IMR-90 (cell line): ENCODE measurements at regions not wholly inside any gene's neighbourhood (a gene's known extent, or its start where the extent isn't known, plus 50 kb on each side); places are given as distances from the start of the nearest gene placed in this dataset.
A peak's percentile ranks its signal among the peaks of the same experiment; 100 is the strongest.

ENCODE experiments used
- ATAC-seq: fragments of 200-7000 bp; cut with Tn5 transposase; 2 replicates; pipeline ENCODE4 v1.9.1; 2020; ENCODE audit warnings: low read depth, mild to moderate bottlenecking, moderate library complexity
- BruUV-seq: library from RNA; stranded (reverse); fragments of 400-500 nt; replicated peaks from 2 replicates; lab custom pipeline; 2021; lab: Mats Ljungman, UMichigan
- CTCF ChIA-PET: fragments of 300-600 bp; formaldehyde crosslinking; extraction: SDS; loops from one replicate; lab custom pipeline; 2021; ENCODE audit warnings: antibody characterized with exemption; lab: Yijun Ruan, JAX
- POLR2A ChIA-PET: fragments of 300-600 bp; sonication (Branson Sonifier 250); formaldehyde crosslinking; loops from one replicate; lab custom pipeline; 2022; ENCODE audit warnings: antibody characterized with exemption; ENCODE audit not compliant: unreplicated experiment; lab: Charles Lee
- DNase-seq: peaks from one replicate; pipeline ENCODE4 v3.0.0; 2013
- H2AFZ ChIP-seq: replicated peaks from 2 replicates; pipeline ENCODE3; 2013; ENCODE audit warnings: low read length, mild to moderate bottlenecking; ENCODE audit not compliant: poor library complexity
- H2AK5ac ChIP-seq: 2 replicates; pipeline ENCODE4 v1.6.1; 2013; ENCODE audit warnings: low read depth, low read length, inconsistent platforms
- H2AK9ac ChIP-seq: replicated peaks from 2 replicates; pipeline ENCODE3; 2013; ENCODE audit warnings: mild to moderate bottlenecking, low read depth, low read length, moderate library complexity; ENCODE audit not compliant: poor library complexity
- H2BK120ac ChIP-seq: 2 replicates; pipeline ENCODE4 v1.6.1; 2013; ENCODE audit warnings: low read depth, low read length, inconsistent platforms
- H2BK15ac ChIP-seq: 3 replicates; pipeline ENCODE4 v1.6.1; 2013; ENCODE audit warnings: low read depth, low read length, inconsistent platforms
- H2BK20ac ChIP-seq: 2 replicates; pipeline ENCODE4 v1.6.1; 2013; ENCODE audit warnings: low read depth, mild to moderate bottlenecking, inconsistent platforms, low read length, moderate library complexity
- H2BK5ac ChIP-seq: 2 replicates; pipeline ENCODE4 v1.6.1; 2013; ENCODE audit warnings: mild to moderate bottlenecking, low read depth, low read length, inconsistent platforms; ENCODE audit not compliant: poor library complexity, severe bottlenecking
- H3K14ac ChIP-seq: replicated peaks from 2 replicates; pipeline ENCODE4 v1.6.1; 2013; ENCODE audit warnings: low read depth, low read length, inconsistent platforms
- H3K18ac ChIP-seq: 2 replicates; pipeline ENCODE4 v1.6.1; 2013; ENCODE audit warnings: low read depth, low read length, control low read depth
- H3K23ac ChIP-seq: 2 replicates; pipeline ENCODE4 v1.6.1; 2013; ENCODE audit warnings: low read depth, low read length, inconsistent platforms
- H3K27ac ChIP-seq: 2 replicates; pipeline ENCODE4 v1.5.1; 2013; ENCODE audit warnings: mild to moderate bottlenecking, control low read depth, low read length; ENCODE audit not compliant: insufficient read depth
- H3K27me3 ChIP-seq: 2 replicates; pipeline ENCODE4 v1.6.1; 2013; ENCODE audit warnings: low read length; ENCODE audit not compliant: control insufficient read depth, insufficient read depth
- H3K36me3 ChIP-seq: 2 replicates; pipeline ENCODE4 v1.6.1; 2013; ENCODE audit warnings: low read length, mixed read lengths; ENCODE audit not compliant: control insufficient read depth, insufficient read depth
- H3K4ac ChIP-seq: 2 replicates; pipeline ENCODE4 v1.6.1; 2013; ENCODE audit warnings: low read depth, low read length, inconsistent platforms
- H3K4me1 ChIP-seq: 2 replicates; pipeline ENCODE4 v1.6.1; 2013; ENCODE audit warnings: low read length, mixed read lengths; ENCODE audit not compliant: control insufficient read depth, insufficient read depth
- H3K4me2 ChIP-seq: 2 replicates; pipeline ENCODE4 v1.6.1; 2013; ENCODE audit warnings: low read depth, mild to moderate bottlenecking, control low read depth, low read length, moderate library complexity
- H3K4me3 ChIP-seq: 2 replicates; pipeline ENCODE4 v1.5.1; 2013; ENCODE audit warnings: low read depth, mild to moderate bottlenecking, control low read depth, low read length, moderate library complexity; ENCODE audit not compliant: insufficient read depth
- H3K56ac ChIP-seq: 2 replicates; pipeline ENCODE4 v1.6.1; 2013; ENCODE audit warnings: low read length, inconsistent platforms; ENCODE audit not compliant: insufficient read depth; ENCODE audit errors: extremely low read depth
- H3K79me1 ChIP-seq, 2 experiments: 2 replicates each; pipeline ENCODE4 v1.6.1; 2013; ENCODE audit warnings: low read length in 2 of 2, inconsistent platforms in 1 of 2, low read depth in 1 of 2
- H3K9ac ChIP-seq: 2 replicates; pipeline ENCODE4 v1.6.1; 2013; ENCODE audit warnings: low read depth, low read length, control low read depth
- H3K9me1 ChIP-seq: 2 replicates; pipeline ENCODE4 v1.6.1; 2013; ENCODE audit warnings: low read length, inconsistent platforms; ENCODE audit not compliant: insufficient read depth
- H3K9me3 ChIP-seq: 2 replicates; pipeline ENCODE4 v1.6.1; 2013; ENCODE audit warnings: low read length; ENCODE audit not compliant: control insufficient read depth, insufficient read depth
- H4K20me1 ChIP-seq: 2 replicates; pipeline ENCODE4 v1.6.1; 2013; ENCODE audit warnings: low read length, inconsistent platforms; ENCODE audit not compliant: insufficient read depth
- H4K5ac ChIP-seq: 2 replicates; pipeline ENCODE4 v1.6.1; 2013; ENCODE audit warnings: mild to moderate bottlenecking, low read depth, low read length, control low read depth
- H4K8ac ChIP-seq, 2 experiments: 2 replicates each; pipeline ENCODE4 v1.6.1; 2013; ENCODE audit warnings: low read depth in 2 of 2, low read length in 2 of 2, control low read depth in 1 of 2, inconsistent platforms in 1 of 2
- H4K91ac ChIP-seq: 2 replicates; pipeline ENCODE4 v1.6.1; 2013; ENCODE audit warnings: low read depth, low read length, inconsistent platforms; ENCODE audit not compliant: insufficient read depth
- BHLHE40 ChIP-seq: fragments of 150-350 bp; IDR thresholded peaks from 2 replicates; pipeline ENCODE4 v1.6.1; 2016; ENCODE audit warnings: mild to moderate bottlenecking, low read depth, low read length
- CEBPB ChIP-seq: IDR thresholded peaks from 2 replicates; pipeline ENCODE4 v1.6.1; 2012; ENCODE audit warnings: low read depth, low read length, improper control_type of control experiment
- CHD1 ChIP-seq: IDR thresholded peaks from 2 replicates; pipeline ENCODE4 v1.6.1; 2012; ENCODE audit warnings: low read depth, low read length, improper control_type of control experiment
- CTCF ChIP-seq: conservative IDR thresholded peaks from 2 replicates; pipeline ENCODE4 v1.5.1; 2012; ENCODE audit warnings: mild to moderate bottlenecking, low read depth, low read length, improper control_type of control experiment
- ELK1 ChIP-seq: fragments of 150-350 bp; IDR thresholded peaks from 2 replicates; pipeline ENCODE4 v1.6.1; 2016; ENCODE audit warnings: low read depth, mild to moderate bottlenecking, low read length, moderate library complexity, borderline replicate concordance
- FOS ChIP-seq: fragments of 150-350 bp; IDR thresholded peaks from 2 replicates; pipeline ENCODE4 v1.6.1; 2016; ENCODE audit warnings: low read depth, low read length
- MAFK ChIP-seq: IDR thresholded peaks from 2 replicates; pipeline ENCODE4 v1.6.1; 2012; ENCODE audit warnings: low read depth, low read length, improper control_type of control experiment
- MAZ ChIP-seq: IDR thresholded peaks from 2 replicates; pipeline ENCODE4 v1.6.1; 2012; ENCODE audit warnings: low read depth, mild to moderate bottlenecking, low read length, improper control_type of control experiment, moderate library complexity, borderline replicate concordance
- MXI1 ChIP-seq: IDR thresholded peaks from 2 replicates; pipeline ENCODE4 v1.6.1; 2012; ENCODE audit warnings: low read depth, mild to moderate bottlenecking, low read length, moderate library complexity, borderline replicate concordance
- NFE2L2 ChIP-seq: fragments of 150-350 bp; IDR thresholded peaks from 2 replicates; pipeline ENCODE4 v1.6.1; 2016; ENCODE audit warnings: low read depth, mild to moderate bottlenecking, low read length
- POLR2A ChIP-seq: IDR thresholded peaks from 2 replicates; pipeline ENCODE4 v1.6.1; 2012; ENCODE audit warnings: mild to moderate bottlenecking, low read depth, low read length
- RAD21 ChIP-seq: IDR thresholded peaks from 2 replicates; pipeline ENCODE4 v1.6.1; 2012; ENCODE audit warnings: low read length, improper control_type of control experiment
- RCOR1 ChIP-seq: IDR thresholded peaks from 2 replicates; pipeline ENCODE4 v1.6.1; 2012; ENCODE audit warnings: mild to moderate bottlenecking, low read length, improper control_type of control experiment; ENCODE audit not compliant: insufficient replicate concordance
- RFX5 ChIP-seq: IDR thresholded peaks from 2 replicates; pipeline ENCODE4 v1.8.0; 2012; ENCODE audit warnings: low read depth, mild to moderate bottlenecking, low read length, moderate library complexity
- SMC3 ChIP-seq: fragments of 150-350 bp; IDR thresholded peaks from 2 replicates; pipeline ENCODE4 v1.6.1; 2016; ENCODE audit warnings: low read depth, mild to moderate bottlenecking, antibody characterized with exemption, low read length, moderate library complexity
- WGBS, 2 experiments: methylation state at CpG; one replicate each; pipeline versions ENCODE4 v1.1.5 to v1.1.7; 2013; ENCODE audit warnings: missing lambda C conversion rate in 2 of 2; ENCODE audit not compliant: insufficient read length in 1 of 2; ENCODE audit errors: extremely low coverage in 2 of 2; 5-methylcytosine and 5-hydroxymethylcytosine counted together
- dilution Hi-C: fragments of 300-500 bp; cut with HindIII; formaldehyde crosslinking; loops from one replicate; pipeline ENCODE4 v1.14.3; 2018; ENCODE audit warnings: low sequenced_read_pairs; ENCODE audit not compliant: unreplicated experiment
- in situ Hi-C: fragments of 300-500 bp; cut with MboI; formaldehyde crosslinking; loops from 3 replicates; pipeline ENCODE4 v1.14.3; 2019; ENCODE audit warnings: low sequenced_read_pairs, inconsistent platforms, mixed read lengths
- intact Hi-C: fragments of 100-400 bp; cut with micrococcal nuclease; formaldehyde crosslinking; loops from 2 replicates; pipeline ENCODE4 v1.10.0; 2022
- TF ChIP-seq, protein P1 (sequence below): fragments of 150-350 bp; IDR thresholded peaks from 2 replicates; pipeline ENCODE4 v1.6.1; 2017; ENCODE audit warnings: mild to moderate bottlenecking, antibody characterized with exemption, low read length, low read depth

- TF ChIP-seq RCOR1 (no peak), BHLHE40 (no peak), MAZ (no peak), CEBPB (no peak), MAFK (no peak), CTCF (no peak), MXI1 (no peak), POLR2A (no peak), FOS (no peak), RAD21 (no peak), SMC3 (no peak), ELK1 (no peak), NFE2L2 (no peak), CHD1 (no peak), RFX5 (no peak)
- TF ChIP-seq, protein P1, sequence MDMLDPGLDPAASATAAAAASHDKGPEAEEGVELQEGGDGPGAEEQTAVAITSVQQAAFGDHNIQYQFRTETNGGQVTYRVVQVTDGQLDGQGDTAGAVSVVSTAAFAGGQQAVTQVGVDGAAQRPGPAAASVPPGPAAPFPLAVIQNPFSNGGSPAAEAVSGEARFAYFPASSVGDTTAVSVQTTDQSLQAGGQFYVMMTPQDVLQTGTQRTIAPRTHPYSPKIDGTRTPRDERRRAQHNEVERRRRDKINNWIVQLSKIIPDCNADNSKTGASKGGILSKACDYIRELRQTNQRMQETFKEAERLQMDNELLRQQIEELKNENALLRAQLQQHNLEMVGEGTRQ: no peak
- H2BK15ac ChIP-seq: no peak overlapping the region
- no peak overlapping the region for H3K14ac ChIP-seq
- WGBS, 2 experiments: no CpG with 5 or more reads among the region's 1 CpG
- no peak overlapping the region for H3K23ac ChIP-seq
- H3K4me2 ChIP-seq: no peak overlapping the region
- DNase-seq: peak; percentile 62
- in situ Hi-C loops (no loop called here), dilution Hi-C loops (no loop called here), intact Hi-C loops (no loop called here)
- no peak overlapping the region for H3K4me3 ChIP-seq
- no peak overlapping the region for H2BK20ac ChIP-seq
- no peak overlapping the region for H4K8ac ChIP-seq
- H3K27ac ChIP-seq: no peak overlapping the region
- no peaks in the 10 kb centered on the region for H3K79me1 ChIP-seq
- no peaks in the 10 kb centered on the region for H4K20me1 ChIP-seq
- H3K9me1 ChIP-seq: no peaks in the 10 kb centered on the region
- no peak overlapping the region for H2BK5ac ChIP-seq
- no peak overlapping the region for H3K18ac ChIP-seq
- H2AK9ac ChIP-seq: no peak overlapping the region
- peaks cover 2% of the 10 kb centered on the region; the same call in 1 of the 2 replicates for H3K4me1 ChIP-seq
- no peaks in the 10 kb centered on the region for H3K9me3 ChIP-seq
- CTCF ChIA-PET: interaction anchor here (0.8 to 1.3 kb wide), 2 partner anchors 11 to 17 kb away, joined by 5 read pairs; no protein-coding TSS in a partner anchor
- no peak overlapping the region for H2AK5ac ChIP-seq
- H3K36me3 ChIP-seq: no peaks in the 10 kb centered on the region
- peak; percentile 88 for ATAC-seq
- POLR2A ChIA-PET: no interaction called here
- no peak overlapping the region for H4K91ac ChIP-seq
- H2BK120ac ChIP-seq: no peak overlapping the region
- BruUV-seq: no TSS peak
- H3K9ac ChIP-seq: no peak overlapping the region
- no peaks in the 10 kb centered on the region for H3K27me3 ChIP-seq
- H4K5ac ChIP-seq: no peak overlapping the region
- H2AFZ ChIP-seq: no peak overlapping the region
- no peak overlapping the region for H3K56ac ChIP-seq
- H3K4ac ChIP-seq: no peak overlapping the region
These were observed 442.6 kb downstream of the CMPK2 start for GRCh38 chr2:6423157-6423556.
